RCC 7860 (cell line): ENCODE measurements at regions not wholly inside any gene's neighbourhood (a gene's known extent, or its start where the extent isn't known, plus 50 kb on each side); places are given as distances from the start of the nearest gene placed in this dataset.
"Not testable (repeated sequence)": the region's sequence is repeated elsewhere in the genome, so short reads cannot be mapped to it uniquely, and the experiment has no call there.

Source experiments
- DNase-seq: peaks from one replicate; pipeline ENCODE4 v3.0.0-alpha.2; 2015; ENCODE audit warnings: low spot score
- FAIRE-seq: peaks from 2 replicates; lab custom pipeline; 2012; peaks lifted over from hg19 to GRCh38; lab: Jason Lieb, UNC

- no peak for FAIRE-seq
- no peak for DNase-seq
These were observed 673.3 kb downstream of the BRINP3 start for GRCh38 chr1:189804352-189804751.

DNA sequence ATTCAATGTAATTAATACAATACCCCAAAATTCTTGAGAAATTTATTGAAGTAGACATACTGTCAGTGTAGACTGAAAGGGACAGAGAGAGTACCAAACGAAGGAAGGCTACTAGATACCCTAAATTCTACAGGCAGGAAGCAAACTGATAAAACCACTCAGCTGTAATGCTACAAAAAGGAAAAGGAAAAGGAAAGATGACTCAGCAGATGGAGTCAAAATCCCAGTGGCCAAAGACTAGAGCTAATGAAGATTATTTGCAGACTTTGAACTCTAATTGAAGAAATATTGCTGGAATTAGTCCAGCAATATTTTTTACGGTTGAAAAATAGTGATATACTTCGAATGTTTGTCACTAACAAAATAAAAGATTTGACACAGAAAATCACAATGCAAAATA lies 671.9 kb downstream of the BRINP3 start:
- no peak for DNase-seq

GRCh38 chr1:189810639-189811038 lies 667.0 kb downstream of the BRINP3 start:
- not testable (repeated sequence) for FAIRE-seq, DNase-seq

More for the DNA sequence above, 671.9 kb downstream of the BRINP3 start:
- no peak for FAIRE-seq

GRCh38 chr1:189811960-189812359 lies 665.7 kb downstream of the BRINP3 start:
- FAIRE-seq (no peak), DNase-seq (no peak)

- FAIRE-seq (no peak), DNase-seq (no peak)
These were observed 661.1 kb downstream of the BRINP3 start for GRCh38 chr1:189816558-189816957.

- DNase-seq (no peak), FAIRE-seq (no peak)
These were observed 657.9 kb downstream of the BRINP3 start for GRCh38 chr1:189819751-189820150.

DNA sequence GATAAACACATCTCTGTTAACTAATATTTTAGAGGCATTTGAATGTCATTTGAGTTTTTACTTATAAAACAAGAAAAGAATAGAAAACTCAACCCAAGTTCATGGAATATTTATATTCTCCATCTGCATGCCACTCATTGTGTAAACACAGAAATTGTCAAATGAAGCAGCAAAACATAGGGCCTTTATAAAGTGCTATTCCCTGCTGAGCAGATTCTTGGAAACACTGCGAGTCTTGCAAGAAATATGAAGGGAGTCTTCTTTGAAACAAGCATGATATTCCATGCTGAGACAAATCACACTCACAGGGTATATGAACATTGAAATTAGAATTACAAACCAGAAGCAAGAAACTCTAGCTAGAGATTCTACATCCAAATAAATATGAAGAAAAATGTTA lies 655.8 kb downstream of the BRINP3 start:
- no peak for DNase-seq
- no peak for FAIRE-seq

- DNase-seq, result no peak
These were observed 642.9 kb downstream of the BRINP3 start for GRCh38 chr1:189834813-189835212.

DNA sequence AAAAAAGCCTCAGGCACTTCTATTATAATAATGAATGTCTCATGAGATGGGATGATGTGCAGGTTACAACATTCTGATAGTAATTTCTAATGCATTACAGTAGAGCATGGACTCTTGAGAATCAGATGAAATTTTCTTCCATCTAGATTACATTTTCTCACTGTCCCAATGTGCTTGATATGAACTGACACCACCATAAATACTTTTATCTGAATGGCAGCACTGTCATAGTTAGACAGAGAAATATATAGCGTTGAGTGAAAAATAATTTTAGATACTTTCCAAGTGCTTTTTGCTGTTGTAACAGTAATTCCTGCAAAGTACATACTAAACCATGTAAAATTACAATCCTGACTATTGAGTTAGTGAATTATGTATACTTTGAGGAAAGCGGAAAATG lies 630.1 kb downstream of the BRINP3 start:
- DNase-seq (no peak), FAIRE-seq (no peak)

More at GRCh38 chr1:189834813-189835212, 642.9 kb downstream of the BRINP3 start:
- no peak for FAIRE-seq

DNA sequence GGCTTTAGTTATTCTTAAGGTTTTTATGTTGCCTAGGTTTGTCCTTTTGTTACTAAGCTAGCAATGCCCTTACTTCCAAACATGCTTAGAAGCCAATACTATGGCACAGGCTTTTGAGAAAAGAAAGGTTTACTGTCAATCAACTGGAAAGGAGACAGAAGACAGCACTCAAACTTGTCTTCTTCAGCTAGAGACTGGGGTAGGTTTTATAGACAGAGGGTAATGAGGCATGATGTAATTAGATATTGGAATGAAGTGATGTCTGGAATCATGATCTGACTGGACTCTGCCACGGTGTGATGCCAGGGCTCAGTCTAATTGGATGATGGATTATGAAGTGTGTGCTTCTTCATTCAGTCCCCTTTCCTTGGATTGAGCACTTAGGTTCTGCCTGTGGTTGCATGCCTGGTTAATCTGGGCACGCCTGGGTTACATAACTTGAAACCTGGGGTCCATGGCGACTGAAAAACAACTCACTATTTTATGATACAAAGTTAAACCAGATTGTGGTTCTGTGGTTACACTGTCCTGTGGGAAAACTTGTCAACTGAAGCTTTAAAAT lies 625.8 kb downstream of the BRINP3 start:
- FAIRE-seq (peak; percentile 86), DNase-seq (peak; percentile 70)

- DNase-seq, result no peak
- FAIRE-seq, result no peak
These were observed 618.2 kb downstream of the BRINP3 start for GRCh38 chr1:189859385-189859977.

GRCh38 chr1:189866606-189867005 lies 611.1 kb downstream of the BRINP3 start:
- no peak for FAIRE-seq
- DNase-seq, result no peak

GRCh38 chr1:189868021-189868420 lies 609.6 kb downstream of the BRINP3 start:
- no peak for DNase-seq
- FAIRE-seq, result no peak

- FAIRE-seq (no peak), DNase-seq (peak; percentile 12)
These were observed 602.8 kb downstream of the BRINP3 start for GRCh38 chr1:189874715-189875435.

DNA sequence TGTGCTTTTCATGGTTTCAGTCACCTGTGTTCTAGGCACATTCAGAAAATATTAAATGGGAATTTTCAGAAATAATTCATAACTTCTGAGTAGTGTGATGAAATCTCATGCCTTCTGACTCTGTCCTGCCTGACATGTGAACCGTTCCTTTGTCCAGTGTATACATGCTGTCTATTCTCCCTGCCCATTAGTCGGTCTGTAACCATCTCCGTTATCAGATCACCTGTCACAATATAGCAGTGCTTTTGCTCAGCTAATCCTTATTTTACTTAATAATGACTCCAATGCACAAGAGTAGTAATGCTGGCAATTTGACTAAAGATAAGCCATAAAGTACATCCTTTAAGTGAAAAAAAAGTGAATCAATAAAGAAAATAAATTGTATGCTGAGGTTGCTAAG lies 597.5 kb downstream of the BRINP3 start:
- no peak for FAIRE-seq

GRCh38 chr1:189899686-189900425 lies 577.8 kb downstream of the BRINP3 start:
- no peak for DNase-seq
- FAIRE-seq, result no peak

More for the DNA sequence above, 597.5 kb downstream of the BRINP3 start:
- DNase-seq, result no peak

GRCh38 chr1:189904509-189904908 lies 573.2 kb downstream of the BRINP3 start:
- FAIRE-seq (no peak), DNase-seq (no peak)

DNA sequence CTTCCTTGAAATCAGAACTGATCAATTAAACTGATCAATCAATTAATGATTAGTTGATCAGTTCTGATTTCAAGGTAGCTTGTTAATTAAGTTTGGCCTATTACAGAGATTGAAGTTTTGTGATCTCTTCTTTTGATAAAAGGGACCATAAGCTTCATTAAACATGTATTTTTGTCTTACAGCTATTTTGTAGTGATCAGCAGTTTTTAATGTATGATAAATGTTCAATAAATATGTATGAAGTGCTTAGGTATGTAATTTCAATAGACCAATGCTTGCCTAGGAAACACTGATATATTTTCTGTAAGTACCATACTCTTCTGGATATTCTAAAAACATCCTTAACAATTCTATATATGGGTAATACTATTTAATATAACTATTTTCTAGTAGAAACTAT lies 569.6 kb downstream of the BRINP3 start:
- FAIRE-seq (no peak), DNase-seq (no peak)

DNA sequence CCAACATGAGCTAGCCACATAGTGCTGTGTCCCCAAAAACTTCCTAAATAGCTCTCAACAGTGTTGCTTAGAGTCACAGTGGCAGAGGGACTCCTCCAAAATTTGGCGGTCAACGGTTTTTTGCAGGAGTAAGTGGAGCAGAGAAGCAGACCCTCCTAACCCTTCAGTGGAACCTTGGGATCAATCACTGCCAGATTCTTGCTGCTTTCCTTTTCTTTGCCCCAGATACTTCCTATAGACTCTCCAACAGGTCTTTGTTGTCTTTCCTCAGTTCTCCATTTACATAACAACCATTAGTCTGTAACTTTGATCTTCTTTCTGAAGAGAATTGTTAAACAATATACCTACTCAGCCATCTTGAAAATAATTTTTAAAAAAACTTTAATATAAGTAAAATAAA lies 556.1 kb downstream of the BRINP3 start:
- no peak for FAIRE-seq
- DNase-seq, result no peak

DNA sequence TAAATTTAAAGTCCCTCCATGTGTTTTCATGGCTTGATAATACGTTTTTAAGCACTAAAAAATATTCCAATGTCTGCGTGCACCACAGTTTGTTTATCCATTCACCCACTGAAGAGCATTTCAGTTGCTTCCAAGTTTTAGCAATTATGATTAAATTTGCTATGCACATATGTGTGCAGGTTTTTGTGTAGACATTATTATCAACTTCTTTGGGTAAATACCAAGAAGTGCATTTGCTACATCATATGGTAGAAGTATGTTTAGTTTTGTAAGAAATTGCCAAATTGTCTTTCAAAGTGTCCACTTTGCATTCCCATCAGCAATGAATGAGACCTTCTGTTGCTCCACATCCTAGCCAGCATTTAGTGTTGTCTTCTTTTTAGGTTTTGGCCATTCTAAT lies 550.0 kb downstream of the BRINP3 start:
- FAIRE-seq, result no peak
- DNase-seq, result no peak

DNA sequence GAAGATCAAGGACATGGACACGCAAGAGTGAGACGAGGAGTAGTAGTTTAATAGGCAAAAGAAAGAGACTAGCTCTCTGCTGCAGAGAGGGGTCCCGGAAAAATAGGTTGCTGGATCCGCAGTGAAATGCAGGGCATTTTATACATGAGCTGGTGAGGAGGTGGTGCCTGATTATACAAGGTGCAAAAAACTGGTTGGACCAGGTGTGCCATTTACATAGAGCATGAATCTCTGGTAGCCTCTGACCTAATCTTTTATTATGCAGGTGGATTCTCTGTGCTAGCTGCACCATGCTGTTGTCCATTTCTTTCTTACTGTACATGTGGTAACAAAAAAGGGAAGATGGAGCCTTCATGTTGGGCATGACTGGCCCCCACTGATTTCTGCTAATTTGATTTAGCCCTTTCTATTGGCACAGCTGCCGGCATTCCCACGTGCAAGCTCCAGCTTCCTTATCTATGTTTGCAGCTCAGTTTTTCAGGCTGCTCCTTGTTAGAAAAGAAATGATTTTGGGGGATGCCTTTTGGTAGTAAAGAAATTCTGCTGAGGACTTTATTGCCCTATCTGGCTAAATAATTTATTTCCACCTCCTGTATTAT lies 548.1 kb downstream of the BRINP3 start:
- no peak for DNase-seq
- no peak for FAIRE-seq
